Gastroesophageal sphincter (tissue), 4 donors: ENCODE measurements at regions not wholly inside any gene's neighbourhood (a gene's known extent, or its start where the extent isn't known, plus 50 kb on each side); places are given as distances from the start of the nearest gene placed in this dataset.

ENCODE experiments used
- ATAC-seq: fragments of 150-250 bp; one replicate; pipeline ENCODE4 v1.9.1; 2016; ENCODE audit warnings: mild to moderate bottlenecking, moderate library complexity
- H3K27ac ChIP-seq, 4 donors: fragments of 200-600 bp; sonication (generic) in 3 of 4; 1 replicate in 3 of 4; 2 replicates in 1 of 4; pipeline ENCODE4 v1.5.1; 2016 to 2019
- H3K27me3 ChIP-seq: fragments of 200-600 bp; sonication (generic); one replicate; pipeline ENCODE4 v1.5.1; 2019
- H3K36me3 ChIP-seq, 2 donors: fragments of 200-600 bp; sonication (generic); one replicate each; pipeline ENCODE4 v1.5.1; 2019; ENCODE audit warnings: control low read depth in 1 of 2
- H3K4me1 ChIP-seq, 3 donors: fragments of 200-600 bp; sonication (generic); 1 replicate in 2 of 3; 2 replicates in 1 of 3; pipeline ENCODE4 v1.5.1; 2016 to 2019; ENCODE audit warnings: control low read depth in 2 of 3
- H3K4me3 ChIP-seq, 2 donors: fragments of 200-600 bp; sonication (generic); one replicate each; pipeline ENCODE4 v1.5.1; 2019; ENCODE audit warnings: mild to moderate bottlenecking in 1 of 2, moderate library complexity in 1 of 2
- H3K9me3 ChIP-seq, 3 donors: fragments of 200-600 bp; sonication (generic); one replicate each; pipeline ENCODE4 v1.5.1; 2017 to 2019; ENCODE audit warnings: control low read depth in 2 of 3
- EP300 ChIP-seq: sonication (generic); formaldehyde crosslinking; IDR thresholded peaks from one replicate; pipeline ENCODE4 v1.6.1; 2017; ENCODE audit warnings: antibody characterized with exemption, mild to moderate bottlenecking
- POLR2A ChIP-seq, 2 donors: fragments of 450-650 bp; IDR thresholded peaks; one replicate each; pipeline ENCODE4 v1.6.1; 2017; ENCODE audit warnings: antibody characterized with exemption in 2 of 2, mild to moderate bottlenecking in 2 of 2, moderate library complexity in 1 of 2
- POLR2AphosphoS5 ChIP-seq: sonication (generic); formaldehyde crosslinking; IDR thresholded peaks from one replicate; pipeline ENCODE4 v1.6.1; 2017; ENCODE audit warnings: antibody characterized with exemption
- WGBS, 2 donors: methylation state at CpG; one replicate each; pipeline ENCODE4 v1.1.5; 2018; ENCODE audit warnings: low coverage in 1 of 2; 5-methylcytosine and 5-hydroxymethylcytosine counted together
- TF ChIP-seq, protein P1 (sequence below), 4 experiments: fragments of 200-600 bp in 2 of 4; fragments of 450-650 bp in 2 of 4; sonication (generic) in 1 of 4; IDR thresholded peaks; one replicate each; pipeline ENCODE4 v1.5.1; 2017 to 2019; ENCODE audit warnings: antibody characterized with exemption in 4 of 4, mild to moderate bottlenecking in 2 of 4, moderate library complexity in 2 of 4

DNA sequence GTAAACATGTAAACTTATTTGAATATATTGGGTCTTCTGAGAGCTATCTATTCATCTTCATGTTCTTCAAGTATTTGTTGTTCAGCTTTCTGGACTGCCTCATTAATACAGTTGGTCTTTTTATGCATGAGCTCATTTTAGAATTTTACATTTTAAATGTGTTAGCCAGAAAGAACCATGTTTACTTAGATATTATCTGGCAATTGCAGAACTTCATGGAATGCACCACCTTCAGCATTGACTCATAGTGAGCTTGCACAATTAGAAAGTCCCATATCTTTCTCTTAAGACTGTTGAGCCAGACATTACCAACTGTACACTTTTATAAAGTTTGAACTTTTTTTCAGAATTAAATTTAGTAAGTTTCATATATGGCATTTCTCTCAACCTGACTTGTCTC lies 536.7 kb downstream of the RIT2 start:
- no peak overlapping the region for H3K4me3 ChIP-seq
- H3K4me1 ChIP-seq, result no peaks in the 10 kb centered on the region
- no peaks in the 10 kb centered on the region for H3K27me3 ChIP-seq
- no peaks in the 10 kb centered on the region for H3K9me3 ChIP-seq
- ATAC-seq, result no peak
- H3K36me3 ChIP-seq, result no peaks in the 10 kb centered on the region
- TF ChIP-seq POLR2AphosphoS5, result no peak
- TF ChIP-seq EP300, result no peak
- no peak for TF ChIP-seq POLR2A (IDR thresholded peaks at IDR 0.05)
- TF ChIP-seq, protein P1, sequence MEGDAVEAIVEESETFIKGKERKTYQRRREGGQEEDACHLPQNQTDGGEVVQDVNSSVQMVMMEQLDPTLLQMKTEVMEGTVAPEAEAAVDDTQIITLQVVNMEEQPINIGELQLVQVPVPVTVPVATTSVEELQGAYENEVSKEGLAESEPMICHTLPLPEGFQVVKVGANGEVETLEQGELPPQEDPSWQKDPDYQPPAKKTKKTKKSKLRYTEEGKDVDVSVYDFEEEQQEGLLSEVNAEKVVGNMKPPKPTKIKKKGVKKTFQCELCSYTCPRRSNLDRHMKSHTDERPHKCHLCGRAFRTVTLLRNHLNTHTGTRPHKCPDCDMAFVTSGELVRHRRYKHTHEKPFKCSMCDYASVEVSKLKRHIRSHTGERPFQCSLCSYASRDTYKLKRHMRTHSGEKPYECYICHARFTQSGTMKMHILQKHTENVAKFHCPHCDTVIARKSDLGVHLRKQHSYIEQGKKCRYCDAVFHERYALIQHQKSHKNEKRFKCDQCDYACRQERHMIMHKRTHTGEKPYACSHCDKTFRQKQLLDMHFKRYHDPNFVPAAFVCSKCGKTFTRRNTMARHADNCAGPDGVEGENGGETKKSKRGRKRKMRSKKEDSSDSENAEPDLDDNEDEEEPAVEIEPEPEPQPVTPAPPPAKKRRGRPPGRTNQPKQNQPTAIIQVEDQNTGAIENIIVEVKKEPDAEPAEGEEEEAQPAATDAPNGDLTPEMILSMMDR (IDR thresholded peaks at IDR 0.05), result no peak
- H3K27ac ChIP-seq, result no peak overlapping the region

DNA sequence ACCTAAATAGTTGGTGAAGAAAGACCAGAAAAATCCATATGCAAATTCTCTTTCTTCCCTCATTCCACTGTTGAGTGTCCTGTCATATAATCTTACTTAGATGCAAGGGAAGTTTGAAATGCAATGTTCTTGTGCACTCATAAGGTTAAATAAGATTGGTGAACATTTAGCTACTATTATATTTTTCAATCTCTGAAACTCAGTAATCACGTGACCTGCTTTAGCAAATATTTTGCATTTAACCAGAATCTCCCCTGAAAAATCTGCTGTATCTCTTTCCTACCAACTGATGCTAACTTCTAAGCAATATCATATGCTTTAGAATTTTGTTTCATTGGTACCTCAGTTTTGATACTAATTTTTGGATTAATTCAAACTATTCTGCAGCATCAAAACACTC lies 533.2 kb downstream of the RIT2 start:
- TF ChIP-seq, protein P1 (IDR thresholded peaks at IDR 0.05), result no peak
- Histone ChIP-seq H3K4me3 (no peak overlapping the region), H3K4me1 (no peaks in the 10 kb centered on the region), H3K36me3 (no peaks in the 10 kb centered on the region), H3K27ac (no peak overlapping the region), H3K27me3 (no peaks in the 10 kb centered on the region), H3K9me3 (no peaks in the 10 kb centered on the region)
- ATAC-seq, result no peak
- 80 to 100% methylated on average over 1 of the region's 1 CpG for WGBS, 2 donors

DNA sequence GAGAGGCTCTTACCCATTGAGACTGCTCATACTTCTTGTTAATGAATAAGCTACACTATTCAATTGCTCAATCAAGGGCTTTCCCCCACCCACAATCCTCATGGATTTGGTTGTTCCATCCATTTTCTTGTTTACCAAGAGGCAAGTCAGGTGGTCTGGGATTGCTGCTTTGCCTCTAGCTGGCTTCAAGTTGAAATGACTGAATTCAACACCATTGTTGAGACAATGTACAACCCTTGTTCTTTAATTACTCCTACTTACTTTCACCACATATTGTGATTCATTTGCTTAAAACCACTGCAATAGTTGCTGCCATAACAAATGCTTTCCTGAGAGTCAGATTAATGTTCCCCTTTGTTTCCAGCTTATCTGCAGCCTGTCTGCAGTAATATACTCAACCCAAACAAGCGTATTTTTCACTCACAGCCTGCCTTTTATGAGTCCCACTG lies 532.2 kb downstream of the RIT2 start:
- WGBS, 2 donors, result 36 to 55% methylated on average over 1 of the region's 1 CpG
- no peaks in the 10 kb centered on the region for H3K4me1 ChIP-seq
- H3K27me3 ChIP-seq, result no peaks in the 10 kb centered on the region
- no peak overlapping the region for H3K4me3 ChIP-seq
- ATAC-seq, result peak; percentile 25
- no peaks in the 10 kb centered on the region for H3K9me3 ChIP-seq
- no peak overlapping the region for H3K27ac ChIP-seq
- H3K36me3 ChIP-seq, result no peaks in the 10 kb centered on the region
- TF ChIP-seq, protein P1 (IDR thresholded peaks at IDR 0.05), result no peak
- TF ChIP-seq EP300 (no peak), POLR2A (IDR thresholded peaks at IDR 0.05) (no peak), POLR2AphosphoS5 (no peak)

DNA sequence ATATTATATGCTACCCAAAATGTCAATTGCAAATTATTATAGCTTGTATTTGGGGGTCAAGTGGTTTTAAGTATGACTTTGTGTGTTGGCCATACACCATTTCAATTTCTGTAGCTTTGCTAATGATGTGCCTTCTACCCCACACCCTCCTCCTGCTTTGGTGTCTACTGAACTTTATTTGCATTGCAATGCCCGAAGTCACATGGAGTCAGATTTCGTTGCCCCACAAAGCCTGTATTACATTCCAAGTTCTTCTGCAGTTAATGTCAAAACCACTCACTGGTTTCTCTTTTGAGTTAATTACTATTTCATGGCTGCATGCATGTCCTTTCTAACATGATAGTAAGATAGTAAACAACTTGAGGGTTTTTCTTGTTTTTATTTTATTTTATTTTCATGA lies 528.9 kb downstream of the RIT2 start:
- Histone ChIP-seq H3K36me3 (no peaks in the 10 kb centered on the region), H3K27me3 (no peaks in the 10 kb centered on the region), H3K27ac (no peak overlapping the region), H3K4me3 (no peak overlapping the region), H3K4me1 (no peaks in the 10 kb centered on the region), H3K9me3 (no peaks in the 10 kb centered on the region)
- WGBS, 2 donors, result 47 to 92% methylated on average over 2 of the region's 2 CpGs
- TF ChIP-seq EP300 (no peak), POLR2AphosphoS5 (no peak), POLR2A (IDR thresholded peaks at IDR 0.05) (no peak)
- TF ChIP-seq, protein P1 (IDR thresholded peaks at IDR 0.05), result no peak
- ATAC-seq, result no peak

GRCh38 chr18:42588786-42589185 lies 526.7 kb downstream of the RIT2 start:
- Histone ChIP-seq H3K27me3 (no peaks in the 10 kb centered on the region), H3K4me3 (no peak overlapping the region), H3K4me1 (no peaks in the 10 kb centered on the region), H3K36me3 (no peaks in the 10 kb centered on the region), H3K27ac (no peak overlapping the region), H3K9me3 (no peaks in the 10 kb centered on the region)
- ATAC-seq, result no peak
- TF ChIP-seq EP300 (no peak), POLR2AphosphoS5 (no peak), POLR2A (IDR thresholded peaks at IDR 0.05) (no peak)
- TF ChIP-seq, protein P1 (IDR thresholded peaks at IDR 0.05), result no peak
- 37 to 46% methylated on average over 3 of the region's 3 CpGs for WGBS, 2 donors
